HEK293 (cell line): ENCODE measurements at regions not wholly inside any gene's neighbourhood (a gene's known extent, or its start where the extent isn't known, plus 50 kb on each side); places are given as distances from the start of the nearest gene placed in this dataset.

Experiments used
- CTCF ChIA-PET: fragments of 350-600 bp; formaldehyde crosslinking; extraction: SDS; loops from one replicate; lab custom pipeline; 2021; ENCODE audit warnings: antibody characterized with exemption; lab: Yijun Ruan, JAX
- POLR2A ChIA-PET: fragments of 300-600 bp; formaldehyde crosslinking; extraction: SDS; loops from one replicate; lab custom pipeline; 2020; ENCODE audit warnings: antibody characterized with exemption, inconsistent platforms; lab: Yijun Ruan, JAX
- H3K27ac ChIP-seq: fragments of 200-500 bp; sonication (Bioruptor generic); 2 replicates; pipeline ENCODE4 v1.5.1; 2014; ENCODE audit warnings: low read depth, low read length, control low read depth, inconsistent platforms; ENCODE audit errors: extremely low read depth
- H3K36me3 ChIP-seq, 2 experiments: fragments of 200-500 bp in 1 of 2; sonication (Bioruptor generic) in 1 of 2; 1 replicate in 1 of 2; 2 replicates in 1 of 2; pipeline ENCODE4 v1.5.1; 2014 to 2017; ENCODE audit warnings: inconsistent platforms in 2 of 2, low read length in 2 of 2; ENCODE audit not compliant: control insufficient read depth in 2 of 2, insufficient read depth in 1 of 2
- H3K4me1 ChIP-seq: fragments of 200-500 bp; sonication (Bioruptor generic); 2 replicates; pipeline ENCODE4 v1.5.1; 2014; ENCODE audit warnings: mild to moderate bottlenecking, low read length, inconsistent platforms; ENCODE audit not compliant: control insufficient read depth, insufficient read depth
- H3K4me3 ChIP-seq: 2 replicates; pipeline ENCODE4 v1.5.1; 2011; ENCODE audit warnings: low read depth, mild to moderate bottlenecking, control low read depth, low read length, moderate library complexity
- H3K9me3 ChIP-seq: fragments of 200-500 bp; sonication (Bioruptor generic); 2 replicates; pipeline ENCODE4 v1.5.1; 2014; ENCODE audit warnings: low read depth, low read length, inconsistent platforms; ENCODE audit not compliant: control insufficient read depth, insufficient read depth
- BCL6B ChIP-seq: fragments of 450-650 bp; formaldehyde crosslinking; IDR thresholded peaks from 2 replicates; pipeline ENCODE4 v1.5.1; 2017; ENCODE audit warnings: missing biosample characterization, missing genetic modification characterization
- GLIS2 ChIP-seq: fragments of 450-650 bp; formaldehyde crosslinking; IDR thresholded peaks from 2 replicates; pipeline ENCODE4 v1.5.1; 2016; ENCODE audit warnings: missing biosample characterization, missing genetic modification characterization
- HOXC10 ChIP-seq: sonication (generic); formaldehyde crosslinking; IDR thresholded peaks from 2 replicates; pipeline ENCODE4 v1.8.1; 2023; ENCODE audit warnings: mild to moderate bottlenecking, missing genetic modification reagents
- SCRT2 ChIP-seq: fragments of 450-650 bp; formaldehyde crosslinking; IDR thresholded peaks from 2 replicates; pipeline ENCODE4 v1.5.1; 2016; ENCODE audit warnings: missing biosample characterization, missing genetic modification characterization
- SETDB1 ChIP-seq: IDR thresholded peaks from one replicate; pipeline ENCODE4 v1.6.1; 2017; ENCODE audit warnings: mild to moderate bottlenecking, low read length, moderate library complexity, mixed read lengths; ENCODE audit not compliant: insufficient read length
- TCF7L2 ChIP-seq: IDR thresholded peaks from 2 replicates; pipeline ENCODE4 v1.6.1; 2011; ENCODE audit warnings: low read depth, mild to moderate bottlenecking, inconsistent platforms, low read length, moderate library complexity, borderline replicate concordance
- YY2 ChIP-seq: fragments of 450-650 bp; formaldehyde crosslinking; IDR thresholded peaks from 2 replicates; pipeline ENCODE4 v1.5.1; 2016; ENCODE audit warnings: missing biosample characterization, missing genetic modification characterization
- ZBTB48 ChIP-seq: fragments of 450-650 bp; formaldehyde crosslinking; IDR thresholded peaks from 2 replicates; pipeline ENCODE4 v1.5.1; 2016; ENCODE audit warnings: missing biosample characterization, missing genetic modification characterization
- ZFP3 ChIP-seq: fragments of 450-650 bp; formaldehyde crosslinking; IDR thresholded peaks from 2 replicates; pipeline ENCODE4 v1.5.1; 2016; ENCODE audit warnings: low read depth, missing biosample characterization, missing genetic modification characterization
- ZNF148 ChIP-seq: fragments of 450-650 bp; formaldehyde crosslinking; IDR thresholded peaks from 2 replicates; pipeline ENCODE4 v1.5.0; 2017; ENCODE audit warnings: missing biosample characterization, missing genetic modification characterization, borderline replicate concordance
- ZNF23 ChIP-seq: fragments of 450-650 bp; formaldehyde crosslinking; IDR thresholded peaks from 2 replicates; pipeline ENCODE4 v1.5.1; 2016; ENCODE audit warnings: missing biosample characterization, missing genetic modification characterization, borderline replicate concordance
- ZNF26 ChIP-seq: fragments of 450-650 bp; formaldehyde crosslinking; IDR thresholded peaks from 2 replicates; pipeline ENCODE4 v1.5.1; 2016; ENCODE audit warnings: missing biosample characterization, missing genetic modification characterization
- ZNF324 ChIP-seq: fragments of 450-650 bp; formaldehyde crosslinking; IDR thresholded peaks from 2 replicates; pipeline ENCODE4 v1.5.1; 2016; ENCODE audit warnings: missing biosample characterization, missing genetic modification characterization
- ZNF341 ChIP-seq: fragments of 450-650 bp; formaldehyde crosslinking; IDR thresholded peaks from 2 replicates; pipeline ENCODE4; 2016; ENCODE audit warnings: low read depth, missing biosample characterization, missing genetic modification characterization
- ZNF350 ChIP-seq: fragments of 450-650 bp; formaldehyde crosslinking; IDR thresholded peaks from 2 replicates; pipeline ENCODE4 v1.5.0; 2017; ENCODE audit warnings: missing biosample characterization, mild to moderate bottlenecking, missing genetic modification characterization
- ZNF433 ChIP-seq: fragments of 450-650 bp; formaldehyde crosslinking; IDR thresholded peaks from 2 replicates; pipeline ENCODE4 v1.5.1; 2016; ENCODE audit warnings: missing biosample characterization, missing genetic modification characterization, low read depth
- ZNF501 ChIP-seq: fragments of 450-650 bp; formaldehyde crosslinking; IDR thresholded peaks from 2 replicates; pipeline ENCODE4 v1.5.1; 2016; ENCODE audit warnings: missing biosample characterization, missing genetic modification characterization
- ZNF510 ChIP-seq: fragments of 450-650 bp; formaldehyde crosslinking; IDR thresholded peaks from 2 replicates; pipeline ENCODE4 v1.5.1; 2018; ENCODE audit warnings: mild to moderate bottlenecking, missing genetic modification characterization, missing biosample characterization; ENCODE audit not compliant: insufficient replicate concordance
- ZNF560 ChIP-seq: fragments of 450-650 bp; formaldehyde crosslinking; IDR thresholded peaks from 2 replicates; pipeline ENCODE4 v1.5.1; 2017; ENCODE audit warnings: missing biosample characterization, missing genetic modification characterization, borderline replicate concordance
- ZNF596 ChIP-seq: fragments of 450-650 bp; IDR thresholded peaks from 2 replicates; pipeline ENCODE4 v1.5.0; 2018; ENCODE audit warnings: missing biosample characterization, mild to moderate bottlenecking, missing genetic modification characterization, moderate library complexity
- ZNF664 ChIP-seq: fragments of 450-650 bp; formaldehyde crosslinking; IDR thresholded peaks from 2 replicates; pipeline ENCODE4 v1.5.1; 2016; ENCODE audit warnings: missing biosample characterization, missing genetic modification characterization

GRCh38 chr9:1707291-1707690 is 307.9 kb upstream of the SMARCA2 start:
- TF ChIP-seq SETDB1 = no peak
- no peak for TF ChIP-seq ZNF596 (tag by site-specific recombination)
- TF ChIP-seq ZNF341 = no peak
- no peak for TF ChIP-seq ZNF324 (tag by site-specific recombination)
- no peak for TF ChIP-seq GLIS2 (tag by site-specific recombination)
- TF ChIP-seq ZNF664 (tag by site-specific recombination) = no peak
- TF ChIP-seq SCRT2 = 0 out of 2 replicates have a peak, but pooled peaks have one; percentile 35
- TF ChIP-seq ZNF501 (tag by site-specific recombination) = no peak
- no peak for TF ChIP-seq ZNF433 (tag by site-specific recombination)
- peak; percentile 65 for TF ChIP-seq BCL6B (tag by site-specific recombination)
- TF ChIP-seq, all 188 proteins: peak for 2
- CTCF ChIA-PET = interaction anchor here (0.8 to 4.3 kb wide), 4 partner anchors 25 to 919 kb away, joined by 3 to 20 read pairs (median 3); no protein-coding TSS in a partner anchor
- no peaks in the 10 kb centered on the region for H3K4me1 ChIP-seq
- H3K36me3 ChIP-seq = no peaks in the 10 kb centered on the region
- H3K27ac ChIP-seq = no peak overlapping the region
- no peaks in the 10 kb centered on the region for H3K9me3 ChIP-seq
- H3K4me3 ChIP-seq = no peak overlapping the region
- POLR2A ChIA-PET = no interaction called here

GRCh38 chr9:1708219-1708618 is 306.9 kb upstream of the SMARCA2 start:
- no peak for TF ChIP-seq ZNF560 (tag by site-specific recombination)
- TF ChIP-seq ZNF510 (tag by site-specific recombination) = no peak
- no peak for TF ChIP-seq ZBTB48 (tag by site-specific recombination)
- TF ChIP-seq HOXC10 (CRISPR knock-in tag) = no peak
- TF ChIP-seq ZNF350 (tag by site-specific recombination) = no peak
- no peak for TF ChIP-seq ZFP3
- no peak for TF ChIP-seq YY2 (tag by site-specific recombination)
- no peaks in the 10 kb centered on the region for H3K36me3 ChIP-seq
- ChIA-PET POLR2A (interaction anchor here (0.6 kb wide), 1 partner anchor 67 kb away, joined by 6 read pairs; no protein-coding TSS in a partner anchor), CTCF (interaction anchor here (1.1 to 4.3 kb wide), 3 partner anchors 12 to 24 kb away, joined by 3 to 20 read pairs (median 3); no protein-coding TSS in a partner anchor)
- no peak overlapping the region for H3K27ac ChIP-seq
- H3K9me3 ChIP-seq = no peaks in the 10 kb centered on the region
- no peaks in the 10 kb centered on the region for H3K4me1 ChIP-seq
- H3K4me3 ChIP-seq = no peak overlapping the region

GRCh38 chr9:1709347-1709746 is 305.8 kb upstream of the SMARCA2 start:
- Histone ChIP-seq H3K4me3 (no peak overlapping the region), H3K36me3 (no peaks in the 10 kb centered on the region), H3K9me3 (no peaks in the 10 kb centered on the region), H3K27ac (no peak overlapping the region), H3K4me1 (no peaks in the 10 kb centered on the region)
- ChIA-PET POLR2A (no interaction called here), CTCF (interaction anchor here (0.6 to 4.3 kb wide), 5 partner anchors 16 to 158 kb away, joined by 3 to 20 read pairs (median 3); no protein-coding TSS in a partner anchor)
- no peak for TF ChIP-seq TCF7L2
- TF ChIP-seq ZNF510 (tag by site-specific recombination) = no peak

- H3K4me1 ChIP-seq = no peaks in the 10 kb centered on the region
- H3K4me3 ChIP-seq = no peak overlapping the region
- CTCF ChIA-PET = interaction anchor here (0.6 to 1.4 kb wide), 3 partner anchors 11 to 392 kb away, joined by 3 to 6 read pairs (median 3); no protein-coding TSS in a partner anchor
- H3K36me3 ChIP-seq = no peaks in the 10 kb centered on the region
- H3K27ac ChIP-seq = no peak overlapping the region
- H3K9me3 ChIP-seq = no peaks in the 10 kb centered on the region
- POLR2A ChIA-PET = no interaction called here
- TF ChIP-seq ZNF26 = no peak
- TF ChIP-seq ZNF148 = no peak
- no peak for TF ChIP-seq ZNF23 (tag by site-specific recombination)
These were observed 302.2 kb upstream of the SMARCA2 start for GRCh38 chr9:1712861-1713450.
